Ovary (tissue), 7 donors: ENCODE measurements at regions not wholly inside any gene's neighbourhood (a gene's known extent, or its start where the extent isn't known, plus 50 kb on each side); places are given as distances from the start of the nearest gene placed in this dataset.

ENCODE experiments used
- DNase-seq, 5 donors: peaks; one replicate each; pipeline ENCODE4 v3.0.0-alpha.2; 2019 to 2020
- H3K27ac ChIP-seq, 2 donors: fragments of 200-600 bp; one replicate each; pipeline versions ENCODE4 v1.5.1 to v1.8.0; 2019 to 2022
- H3K27me3 ChIP-seq: fragments of 200-600 bp; one replicate; pipeline ENCODE4 v1.8.0; 2022
- H3K36me3 ChIP-seq: fragments of 200-600 bp; sonication (generic); one replicate; pipeline ENCODE4 v1.5.1; 2019
- H3K4me1 ChIP-seq: one replicate; pipeline ENCODE4 v1.8.1; 2013; ENCODE audit warnings: mild to moderate bottlenecking, moderate library complexity; ENCODE audit not compliant: insufficient read depth
- H3K4me3 ChIP-seq: fragments of 200-600 bp; sonication (generic); one replicate; pipeline ENCODE4 v1.5.1; 2017
- H3K9me3 ChIP-seq, 2 donors: fragments of 200-600 bp in 1 of 2; sonication (generic) in 1 of 2; one replicate each; pipeline versions ENCODE4 v1.5.1 to v1.8.1; 2013 to 2019; ENCODE audit warnings: mild to moderate bottlenecking in 1 of 2, moderate library complexity in 1 of 2
- EP300 ChIP-seq: sonication (generic); formaldehyde crosslinking; IDR thresholded peaks from one replicate; pipeline ENCODE4 v1.6.1; 2017; ENCODE audit warnings: antibody characterized with exemption
- POLR2A ChIP-seq: fragments of 450-650 bp; IDR thresholded peaks from one replicate; pipeline ENCODE4 v1.6.1; 2017; ENCODE audit warnings: antibody characterized with exemption, mild to moderate bottlenecking, moderate library complexity
- WGBS, 3 donors: extraction: QIAGEN DNeasy Blood & Tissue Kit in 1 of 3; methylation state at CpG; one replicate each; pipeline versions ENCODE4 v1.1.5 to v1.1.7; 2013 to 2017; 5-methylcytosine and 5-hydroxymethylcytosine counted together
- intact Hi-C, 4 donors: fragments of 100-400 bp; cut with DNase I; formaldehyde crosslinking; loops; one replicate each; pipeline versions ENCODE4 v1.11.0 to v1.15.1; 2022 to 2023
- TF ChIP-seq, protein P1 (sequence below), 3 donors: fragments of 450-650 bp in 2 of 3; fragments of 200-600 bp in 1 of 3; IDR thresholded peaks; one replicate each; pipeline versions ENCODE4 v1.5.1 to v1.8.0; 2016 to 2022; ENCODE audit warnings: antibody characterized with exemption in 3 of 3, mild to moderate bottlenecking in 1 of 3
- donor health status: DM: no; HTN: no; CAD: no; lungs with moderate emphysema.
- donor health status: DM: no; HTN: no; CAD: no.
- donor health status: Bipolar disorder and iron deficiency.
- donor health status: DM: no; HTN: no; CAD: no.
- donor health status: DM: yes; HTN: yes; CAD: no.

GRCh38 chr4:112847781-112848180 lies 201.7 kb upstream of the ANK2 start:
- H3K36me3 ChIP-seq, result no peaks in the 10 kb centered on the region
- DNase-seq, result no peak
- no peak overlapping the region for H3K4me3 ChIP-seq
- intact Hi-C loops, result no loop called here
- TF ChIP-seq EP300 (no peak), POLR2A (no peak)
- TF ChIP-seq, protein P1, sequence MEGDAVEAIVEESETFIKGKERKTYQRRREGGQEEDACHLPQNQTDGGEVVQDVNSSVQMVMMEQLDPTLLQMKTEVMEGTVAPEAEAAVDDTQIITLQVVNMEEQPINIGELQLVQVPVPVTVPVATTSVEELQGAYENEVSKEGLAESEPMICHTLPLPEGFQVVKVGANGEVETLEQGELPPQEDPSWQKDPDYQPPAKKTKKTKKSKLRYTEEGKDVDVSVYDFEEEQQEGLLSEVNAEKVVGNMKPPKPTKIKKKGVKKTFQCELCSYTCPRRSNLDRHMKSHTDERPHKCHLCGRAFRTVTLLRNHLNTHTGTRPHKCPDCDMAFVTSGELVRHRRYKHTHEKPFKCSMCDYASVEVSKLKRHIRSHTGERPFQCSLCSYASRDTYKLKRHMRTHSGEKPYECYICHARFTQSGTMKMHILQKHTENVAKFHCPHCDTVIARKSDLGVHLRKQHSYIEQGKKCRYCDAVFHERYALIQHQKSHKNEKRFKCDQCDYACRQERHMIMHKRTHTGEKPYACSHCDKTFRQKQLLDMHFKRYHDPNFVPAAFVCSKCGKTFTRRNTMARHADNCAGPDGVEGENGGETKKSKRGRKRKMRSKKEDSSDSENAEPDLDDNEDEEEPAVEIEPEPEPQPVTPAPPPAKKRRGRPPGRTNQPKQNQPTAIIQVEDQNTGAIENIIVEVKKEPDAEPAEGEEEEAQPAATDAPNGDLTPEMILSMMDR (IDR thresholded peaks at IDR 0.05), result no peak
- H3K27me3 ChIP-seq, result no peaks in the 10 kb centered on the region
- H3K9me3 ChIP-seq, result no peaks in the 10 kb centered on the region
- no peaks in the 10 kb centered on the region for H3K4me1 ChIP-seq
- no peak overlapping the region for H3K27ac ChIP-seq
- WGBS, 3 donors, result 80 to 97% (median 93%) methylated on average over 4 of the region's 4 CpGs

DNA sequence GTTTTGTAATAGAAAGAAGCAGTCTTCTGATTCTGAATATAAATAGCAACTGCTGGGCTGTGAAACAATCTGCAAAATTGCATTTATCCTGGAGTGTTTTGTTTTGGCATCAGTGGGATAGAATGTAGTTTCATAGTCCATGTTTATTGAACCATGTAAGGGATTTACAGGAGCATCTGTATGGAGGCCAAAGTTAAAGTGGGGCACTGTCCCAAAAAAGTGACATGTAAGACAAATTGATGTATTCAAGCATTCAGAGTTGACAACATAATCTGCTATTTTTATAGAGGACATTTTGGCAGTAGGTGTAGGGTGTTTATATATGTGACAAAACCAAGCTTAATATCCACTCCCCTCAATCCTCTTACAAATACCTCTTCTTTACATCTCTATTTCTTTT lies 200.5 kb upstream of the ANK2 start:
- Histone ChIP-seq H3K4me3 (no peak overlapping the region), H3K27me3 (no peaks in the 10 kb centered on the region), H3K27ac (no peak overlapping the region), H3K36me3 (no peaks in the 10 kb centered on the region), H3K9me3 (no peaks in the 10 kb centered on the region), H3K4me1 (no peaks in the 10 kb centered on the region)
- intact Hi-C loops, result no loop called here
- no peak for DNase-seq
- TF ChIP-seq POLR2A (no peak), EP300 (no peak)

GRCh38 chr4:112852601-112853000 lies 196.9 kb upstream of the ANK2 start:
- Histone ChIP-seq H3K27ac (no peak overlapping the region), H3K9me3 (no peaks in the 10 kb centered on the region), H3K4me3 (no peak overlapping the region), H3K27me3 (no peaks in the 10 kb centered on the region), H3K36me3 (no peaks in the 10 kb centered on the region), H3K4me1 (peaks cover 1% of the 10 kb centered on the region)
- no peak for TF ChIP-seq EP300
- no peak for DNase-seq
- intact Hi-C loops, result no loop called here
- WGBS, 3 donors, result 32 to 44% (median 37%) methylated on average over 4 of the region's 4 CpGs

GRCh38 chr4:112853662-112854256 lies 195.7 kb upstream of the ANK2 start:
- 42 to 45% (median 44%) methylated on average over 3 of the region's 3 CpGs for whole genome bisulfite sequencing, 3 donors
- Histone ChIP-seq H3K9me3 (no peaks in the 10 kb centered on the region), H3K36me3 (no peaks in the 10 kb centered on the region), H3K4me1 (peaks cover 1% of the 10 kb centered on the region), H3K27me3 (no peaks in the 10 kb centered on the region), H3K4me3 (no peak overlapping the region), H3K27ac (no peak overlapping the region)
- DNase-seq, result no peak
- intact Hi-C loops, result no loop called here
- TF ChIP-seq, protein P1 (IDR thresholded peaks at IDR 0.05), result peak in 2 of 3 donors; percentile 7 to 27
- TF ChIP-seq POLR2A, result no peak

DNA sequence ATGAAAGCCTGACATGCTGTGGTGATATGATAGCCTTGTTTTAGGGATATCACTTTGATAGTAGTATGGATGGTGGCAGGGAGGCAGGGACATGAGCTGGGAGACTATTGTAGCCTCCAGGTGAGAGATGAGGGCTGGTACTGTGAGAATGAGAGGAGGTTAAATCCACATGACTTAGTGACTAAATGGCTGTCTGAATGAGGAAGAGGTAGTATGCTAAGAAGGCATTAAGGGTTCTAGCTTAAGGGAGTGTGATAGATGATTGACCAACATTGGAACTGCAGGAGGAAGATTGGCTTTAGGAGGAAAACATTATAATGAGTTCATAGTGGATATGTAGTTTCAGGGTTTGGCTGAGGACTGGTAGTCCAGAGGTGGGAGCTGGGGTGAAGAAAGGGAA lies 195.0 kb upstream of the ANK2 start:
- no peaks in the 10 kb centered on the region for H3K9me3 ChIP-seq
- TF ChIP-seq POLR2A, result no peak
- TF ChIP-seq, protein P1 (IDR thresholded peaks at IDR 0.05), result no peak
- no peak for TF ChIP-seq EP300
- H3K4me3 ChIP-seq, result no peak overlapping the region
- no peak overlapping the region for H3K27ac ChIP-seq
- intact Hi-C loops, result no loop called here
- DNase-seq, result no peak
- no peaks in the 10 kb centered on the region for H3K27me3 ChIP-seq
- no peaks in the 10 kb centered on the region for H3K36me3 ChIP-seq
- peaks cover 1% of the 10 kb centered on the region for H3K4me1 ChIP-seq
